GM10248 (cell line): ENCODE measurements at regions not wholly inside any gene's neighbourhood (a gene's known extent, or its start where the extent isn't known, plus 50 kb on each side); places are given as distances from the start of the nearest gene placed in this dataset.
"Not testable (repeated sequence)": the region's sequence is repeated elsewhere in the genome, so short reads cannot be mapped to it uniquely, and the experiment has no call there.

Experiments
- CTCF ChIA-PET: fragments of 300-600 bp; sonication (Branson Sonifier 250); formaldehyde crosslinking; extraction: SDS; loops from one replicate; lab custom pipeline; 2021; ENCODE audit warnings: antibody characterized with exemption; lab: Yijun Ruan, JAX
- POLR2A ChIA-PET: fragments of 350-650 bp; sonication (Branson Sonifier 250); formaldehyde crosslinking; extraction: SDS; loops from one replicate; lab custom pipeline; 2020; ENCODE audit warnings: antibody characterized with exemption; lab: Yijun Ruan, JAX
- DNase-seq: peaks from one replicate; pipeline ENCODE4 v3.0.0; 2012; ENCODE audit errors: extremely low spot score
- CTCF ChIP-seq: IDR thresholded peaks from 2 replicates; pipeline ENCODE4 v1.5.1; 2012; ENCODE audit warnings: mild to moderate bottlenecking, low read depth; ENCODE audit errors: extremely low read depth, missing control alignments, control extremely low read depth

GRCh38 chr10:59434463-59435321 lies 72.3 kb upstream of the FAM13C start:
- DNase-seq: no peak
- no peak for TF ChIP-seq CTCF
- CTCF ChIA-PET: interaction anchor here (1.3 kb wide), 1 partner anchor 31 kb away, joined by 3 read pairs; no protein-coding TSS in a partner anchor
- POLR2A ChIA-PET: no interaction called here

- no peak for DNase-seq
- ChIA-PET CTCF (interaction anchor here (1.3 to 1.4 kb wide), 2 partner anchors 29 to 31 kb away, joined by 3 read pairs; no protein-coding TSS in a partner anchor), POLR2A (no interaction called here)
- no peak for TF ChIP-seq CTCF
Measured at GRCh38 chr10:59433720-59434428, 71.5 kb upstream of the FAM13C start.

GRCh38 chr10:59432207-59432900 lies 70.0 kb upstream of the FAM13C start:
- CTCF ChIA-PET: interaction anchor here (1.2 to 1.7 kb wide), 4 partner anchors 9 to 40 kb away, joined by 3 to 5 read pairs (median 3); no protein-coding TSS in a partner anchor

GRCh38 chr10:59413795-59414194 lies 51.4 kb upstream of the FAM13C start:
- DNase-seq, CTCF ChIA-PET, POLR2A ChIA-PET: not testable (repeated sequence)

More at GRCh38 chr10:59432207-59432900, 70.0 kb upstream of the FAM13C start:
- no peak for TF ChIP-seq CTCF
- DNase-seq: no peak
- POLR2A ChIA-PET: no interaction called here
